Left ventricle myocardium inferior (tissue), 1 donor: ENCODE measurements at regions not wholly inside any gene's neighbourhood (a gene's known extent, or its start where the extent isn't known, plus 50 kb on each side); places are given as distances from the start of the nearest gene placed in this dataset.

Experiments used
- DNase-seq: peaks from one replicate; pipeline ENCODE4 v3.0.0-alpha.2; 2020
- H3K27ac ChIP-seq: fragments of 200-600 bp; replicated peaks from 2 replicates; pipeline ENCODE4 v1.8.0; 2021
- H3K27me3 ChIP-seq: fragments of 200-600 bp; 2 replicates; pipeline ENCODE4 v1.8.0; 2021; ENCODE audit warnings: low read depth
- H3K36me3 ChIP-seq: fragments of 200-600 bp; 2 replicates; pipeline ENCODE4 v1.8.0; 2021
- H3K4me1 ChIP-seq: fragments of 200-600 bp; 2 replicates; pipeline ENCODE4 v1.8.0; 2021
- H3K4me3 ChIP-seq: fragments of 200-600 bp; 2 replicates; pipeline ENCODE4 v1.8.0; 2021; ENCODE audit warnings: mild to moderate bottlenecking, moderate library complexity
- H3K9me3 ChIP-seq: fragments of 200-600 bp; replicated peaks from 2 replicates; pipeline ENCODE4 v1.8.0; 2021
- intact Hi-C: fragments of 100-400 bp; cut with micrococcal nuclease; formaldehyde crosslinking; loops from one replicate; pipeline ENCODE4 v1.11.0; 2022
- TF ChIP-seq, protein P1 (sequence below): fragments of 200-600 bp; IDR thresholded peaks from 2 replicates; pipeline ENCODE4 v1.8.0; 2021; ENCODE audit warnings: antibody characterized with exemption, mild to moderate bottlenecking, borderline replicate concordance
- donor health status: DM: no; HTN: yes; CAD: no; lungs with severe emphysema.

- Histone ChIP-seq H3K4me3 (no peak overlapping the region), H3K36me3 (no peaks in the 10 kb centered on the region), H3K9me3 (no peaks in the 10 kb centered on the region), H3K4me1 (no peaks in the 10 kb centered on the region), H3K27ac (no peak overlapping the region), H3K27me3 (peaks cover 64% of the 10 kb centered on the region)
- TF ChIP-seq, protein P1, sequence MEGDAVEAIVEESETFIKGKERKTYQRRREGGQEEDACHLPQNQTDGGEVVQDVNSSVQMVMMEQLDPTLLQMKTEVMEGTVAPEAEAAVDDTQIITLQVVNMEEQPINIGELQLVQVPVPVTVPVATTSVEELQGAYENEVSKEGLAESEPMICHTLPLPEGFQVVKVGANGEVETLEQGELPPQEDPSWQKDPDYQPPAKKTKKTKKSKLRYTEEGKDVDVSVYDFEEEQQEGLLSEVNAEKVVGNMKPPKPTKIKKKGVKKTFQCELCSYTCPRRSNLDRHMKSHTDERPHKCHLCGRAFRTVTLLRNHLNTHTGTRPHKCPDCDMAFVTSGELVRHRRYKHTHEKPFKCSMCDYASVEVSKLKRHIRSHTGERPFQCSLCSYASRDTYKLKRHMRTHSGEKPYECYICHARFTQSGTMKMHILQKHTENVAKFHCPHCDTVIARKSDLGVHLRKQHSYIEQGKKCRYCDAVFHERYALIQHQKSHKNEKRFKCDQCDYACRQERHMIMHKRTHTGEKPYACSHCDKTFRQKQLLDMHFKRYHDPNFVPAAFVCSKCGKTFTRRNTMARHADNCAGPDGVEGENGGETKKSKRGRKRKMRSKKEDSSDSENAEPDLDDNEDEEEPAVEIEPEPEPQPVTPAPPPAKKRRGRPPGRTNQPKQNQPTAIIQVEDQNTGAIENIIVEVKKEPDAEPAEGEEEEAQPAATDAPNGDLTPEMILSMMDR: no peak
- DNase-seq: no peak
- intact Hi-C loops: no loop called here
Measured at GRCh38 chr22:47293368-47294221, 531.1 kb downstream of the TBC1D22A start.

DNA sequence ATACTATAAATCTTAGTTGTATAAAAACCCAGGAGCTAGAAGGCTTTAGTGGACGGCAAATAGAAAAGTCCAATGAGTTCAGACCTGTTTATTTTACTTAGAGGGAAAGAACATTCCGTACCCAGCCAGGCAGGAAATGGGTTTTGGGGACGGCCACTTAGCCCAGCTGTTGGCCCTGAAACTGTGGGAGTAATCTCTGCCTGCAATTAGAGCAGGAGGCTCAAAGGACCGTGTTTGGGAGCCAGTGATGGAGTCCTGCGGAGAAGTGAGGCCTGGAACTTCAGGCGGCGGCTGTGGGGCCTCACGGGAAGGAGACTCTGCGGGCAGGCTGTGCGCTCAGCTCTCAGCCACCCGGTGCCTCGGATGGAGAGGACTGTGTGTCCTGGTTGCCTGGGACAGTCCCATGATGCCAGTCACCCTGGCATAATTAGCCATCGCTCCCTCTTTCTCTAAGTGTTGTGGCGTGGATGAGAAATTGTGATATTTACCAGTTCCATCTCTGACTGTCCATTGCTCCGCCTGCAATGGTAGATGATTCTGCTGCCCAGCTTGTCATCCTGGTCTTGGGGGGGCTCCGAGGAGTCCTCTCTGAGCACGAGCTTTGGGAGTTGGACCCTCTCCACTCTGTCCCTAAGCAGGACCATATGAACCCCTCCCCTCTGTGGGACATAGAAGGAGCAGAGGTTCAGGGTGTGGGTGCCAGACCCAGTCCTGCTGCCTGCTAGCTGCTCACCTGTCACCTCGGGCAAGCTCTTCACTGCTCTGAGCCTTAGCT lies 530.3 kb downstream of the TBC1D22A start:
- no peak for DNase-seq
- no peaks in the 10 kb centered on the region for H3K36me3 ChIP-seq

GRCh38 chr22:47291565-47292495 lies 529.4 kb downstream of the TBC1D22A start:
- Histone ChIP-seq H3K36me3 (no peaks in the 10 kb centered on the region), H3K27ac (no peak overlapping the region), H3K4me3 (no peak overlapping the region), H3K4me1 (no peaks in the 10 kb centered on the region), H3K9me3 (no peaks in the 10 kb centered on the region), H3K27me3 (peaks cover 64% of the 10 kb centered on the region)
- no peak for DNase-seq
- TF ChIP-seq, protein P1: no peak
- intact Hi-C loops: no loop called here

More for the DNA sequence above, 530.3 kb downstream of the TBC1D22A start:
- peaks cover 64% of the 10 kb centered on the region for H3K27me3 ChIP-seq
- no peaks in the 10 kb centered on the region for H3K4me1 ChIP-seq
- H3K9me3 ChIP-seq: no peaks in the 10 kb centered on the region
- no peak overlapping the region for H3K4me3 ChIP-seq
- TF ChIP-seq, protein P1: no peak
- H3K27ac ChIP-seq: no peak overlapping the region
- intact Hi-C loops: no loop called here

GRCh38 chr22:47290706-47291430 lies 528.4 kb downstream of the TBC1D22A start:
- Histone ChIP-seq H3K27ac (no peak overlapping the region), H3K36me3 (no peaks in the 10 kb centered on the region), H3K4me1 (no peaks in the 10 kb centered on the region), H3K4me3 (no peak overlapping the region), H3K27me3 (peaks cover 64% of the 10 kb centered on the region), H3K9me3 (no peaks in the 10 kb centered on the region)
- intact Hi-C loops: no loop called here
- no peak for DNase-seq
- TF ChIP-seq, protein P1: no peak
